Ishikawa (cell line): ENCODE measurements at regions not wholly inside any gene's neighbourhood (a gene's known extent, or its start where the extent isn't known, plus 50 kb on each side); places are given as distances from the start of the nearest gene placed in this dataset.

Source experiments
- EP300 ChIP-seq: IDR thresholded peaks from 2 replicates; pipeline ENCODE4 v1.6.1; 2012; ENCODE audit warnings: borderline replicate concordance
- MAX ChIP-seq: IDR thresholded peaks from 2 replicates; pipeline ENCODE4 v1.6.1; 2012
- NFIC ChIP-seq: IDR thresholded peaks from 2 replicates; pipeline ENCODE4 v1.6.1; 2012
- RAD21 ChIP-seq: IDR thresholded peaks from 2 replicates; pipeline ENCODE4 v1.6.1; 2012; ENCODE audit warnings: low read depth
- TF ChIP-seq, protein P1 (sequence below): IDR thresholded peaks from 2 replicates; pipeline ENCODE4 v1.6.1; 2012; ENCODE audit warnings: low read depth, mild to moderate bottlenecking

- TF ChIP-seq, protein P1, sequence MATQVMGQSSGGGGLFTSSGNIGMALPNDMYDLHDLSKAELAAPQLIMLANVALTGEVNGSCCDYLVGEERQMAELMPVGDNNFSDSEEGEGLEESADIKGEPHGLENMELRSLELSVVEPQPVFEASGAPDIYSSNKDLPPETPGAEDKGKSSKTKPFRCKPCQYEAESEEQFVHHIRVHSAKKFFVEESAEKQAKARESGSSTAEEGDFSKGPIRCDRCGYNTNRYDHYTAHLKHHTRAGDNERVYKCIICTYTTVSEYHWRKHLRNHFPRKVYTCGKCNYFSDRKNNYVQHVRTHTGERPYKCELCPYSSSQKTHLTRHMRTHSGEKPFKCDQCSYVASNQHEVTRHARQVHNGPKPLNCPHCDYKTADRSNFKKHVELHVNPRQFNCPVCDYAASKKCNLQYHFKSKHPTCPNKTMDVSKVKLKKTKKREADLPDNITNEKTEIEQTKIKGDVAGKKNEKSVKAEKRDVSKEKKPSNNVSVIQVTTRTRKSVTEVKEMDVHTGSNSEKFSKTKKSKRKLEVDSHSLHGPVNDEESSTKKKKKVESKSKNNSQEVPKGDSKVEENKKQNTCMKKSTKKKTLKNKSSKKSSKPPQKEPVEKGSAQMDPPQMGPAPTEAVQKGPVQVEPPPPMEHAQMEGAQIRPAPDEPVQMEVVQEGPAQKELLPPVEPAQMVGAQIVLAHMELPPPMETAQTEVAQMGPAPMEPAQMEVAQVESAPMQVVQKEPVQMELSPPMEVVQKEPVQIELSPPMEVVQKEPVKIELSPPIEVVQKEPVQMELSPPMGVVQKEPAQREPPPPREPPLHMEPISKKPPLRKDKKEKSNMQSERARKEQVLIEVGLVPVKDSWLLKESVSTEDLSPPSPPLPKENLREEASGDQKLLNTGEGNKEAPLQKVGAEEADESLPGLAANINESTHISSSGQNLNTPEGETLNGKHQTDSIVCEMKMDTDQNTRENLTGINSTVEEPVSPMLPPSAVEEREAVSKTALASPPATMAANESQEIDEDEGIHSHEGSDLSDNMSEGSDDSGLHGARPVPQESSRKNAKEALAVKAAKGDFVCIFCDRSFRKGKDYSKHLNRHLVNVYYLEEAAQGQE: no peak
- TF ChIP-seq EP300 (no peak), NFIC (no peak), MAX (no peak), RAD21 (no peak)
Measured at GRCh38 chr20:51087266-51087665, 64.4 kb upstream of the KCNG1 start.
